Kidney (tissue), 13 donors: ENCODE measurements at regions not wholly inside any gene's neighbourhood (a gene's known extent, or its start where the extent isn't known, plus 50 kb on each side); places are given as distances from the start of the nearest gene placed in this dataset.
A peak's percentile ranks its signal among the peaks of the same experiment; 100 is the strongest.

ENCODE experiments used
- DNase-seq, 5 donors: peaks; one replicate each; pipeline ENCODE4 v3.0.0-alpha.2; 2013 to 2020
- FAIRE-seq: peaks from 2 replicates; lab custom pipeline; 2012; peaks lifted over from hg19 to GRCh38; lab: Jason Lieb, UNC
- H3K27ac ChIP-seq, 2 donors: one replicate each; pipeline ENCODE4 v1.7.0; 2013; ENCODE audit warnings: low read depth in 2 of 2, low read length in 2 of 2, inconsistent platforms in 1 of 2
- H3K27me3 ChIP-seq: one replicate; pipeline ENCODE4 v1.7.1; 2013; ENCODE audit warnings: low read length, inconsistent platforms; ENCODE audit not compliant: control insufficient read depth, insufficient read depth
- H3K36me3 ChIP-seq, 3 donors: one replicate each; pipeline versions ENCODE4 v1.7.0 to v1.7.1; 2013; ENCODE audit warnings: low read length in 3 of 3, control low read depth in 1 of 3, inconsistent platforms in 1 of 3; ENCODE audit not compliant: insufficient read depth in 3 of 3, control insufficient read depth in 2 of 3
- H3K4me1 ChIP-seq, 3 donors: one replicate each; pipeline versions ENCODE4 v1.7.0 to v1.7.1; 2013; ENCODE audit warnings: low read length in 3 of 3, inconsistent platforms in 1 of 3, low read depth in 1 of 3; ENCODE audit not compliant: control insufficient read depth in 2 of 3, insufficient read depth in 2 of 3
- H3K4me3 ChIP-seq, 3 donors: one replicate each; pipeline versions ENCODE4 v1.7.0 to v1.8.1; 2013; ENCODE audit warnings: low read length in 3 of 3, control low read depth in 1 of 3, inconsistent platforms in 1 of 3
- H3K9ac ChIP-seq, 3 donors: one replicate each; pipeline versions ENCODE4 v1.7.0 to v1.7.1; 2013; ENCODE audit warnings: low read length in 3 of 3, control low read depth in 1 of 3, inconsistent platforms in 1 of 3
- H3K9me3 ChIP-seq, 3 donors: one replicate each; pipeline versions ENCODE4 v1.7.0 to v1.7.1; 2013; ENCODE audit warnings: low read length in 3 of 3, control low read depth in 1 of 3, inconsistent platforms in 1 of 3; ENCODE audit not compliant: control insufficient read depth in 2 of 3, insufficient read depth in 1 of 3
- intact Hi-C: fragments of 100-400 bp; cut with DNase I; formaldehyde crosslinking; loops from one replicate; pipeline ENCODE4 v1.11.1; 2022
- TF ChIP-seq, protein P1 (sequence below): IDR thresholded peaks from 3 replicates; pipeline ENCODE4 v1.5.1; 2012; ENCODE audit warnings: mild to moderate bottlenecking, moderate library complexity, borderline replicate concordance; ENCODE audit not compliant: insufficient read depth; ENCODE audit errors: extremely low read depth
- donor health status: control.
- donor health status: control.
- donor health status: control.
- donor health status: control.
- donor health status: control.
- donor health status: DM: yes; HTN: yes; CAD: no.
- donor health status: Normal renal cell carcinoma (clear cell type).

DNA sequence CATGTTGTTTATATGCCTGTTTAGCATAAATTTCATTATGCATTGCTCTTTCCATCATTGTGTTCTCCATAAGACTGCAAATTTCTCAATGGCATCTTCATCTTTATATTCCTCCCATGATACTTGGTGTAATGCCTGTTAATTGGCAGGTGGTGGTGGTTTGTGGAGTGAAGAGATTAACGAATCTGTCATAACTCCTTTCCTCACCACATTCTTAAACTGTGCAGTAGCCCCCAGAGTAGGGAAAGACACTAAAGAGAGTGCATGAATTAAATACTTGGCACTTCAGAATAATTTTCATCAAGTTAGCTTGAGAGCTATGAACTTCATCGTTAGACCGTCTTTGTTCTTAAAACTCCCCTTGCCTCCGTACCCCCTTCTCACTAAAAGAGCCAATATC is 329.7 kb downstream of the HS3ST3B1 start:
- H3K27me3 ChIP-seq = no peaks in the 10 kb centered on the region
- no peaks in the 10 kb centered on the region for H3K9me3 ChIP-seq
- H3K4me3 ChIP-seq = no peak overlapping the region
- intact Hi-C loops = no loop called here
- H3K4me1 ChIP-seq = no peaks in the 10 kb centered on the region
- H3K9ac ChIP-seq = no peak overlapping the region
- DNase-seq = no peak
- TF ChIP-seq, protein P1, sequence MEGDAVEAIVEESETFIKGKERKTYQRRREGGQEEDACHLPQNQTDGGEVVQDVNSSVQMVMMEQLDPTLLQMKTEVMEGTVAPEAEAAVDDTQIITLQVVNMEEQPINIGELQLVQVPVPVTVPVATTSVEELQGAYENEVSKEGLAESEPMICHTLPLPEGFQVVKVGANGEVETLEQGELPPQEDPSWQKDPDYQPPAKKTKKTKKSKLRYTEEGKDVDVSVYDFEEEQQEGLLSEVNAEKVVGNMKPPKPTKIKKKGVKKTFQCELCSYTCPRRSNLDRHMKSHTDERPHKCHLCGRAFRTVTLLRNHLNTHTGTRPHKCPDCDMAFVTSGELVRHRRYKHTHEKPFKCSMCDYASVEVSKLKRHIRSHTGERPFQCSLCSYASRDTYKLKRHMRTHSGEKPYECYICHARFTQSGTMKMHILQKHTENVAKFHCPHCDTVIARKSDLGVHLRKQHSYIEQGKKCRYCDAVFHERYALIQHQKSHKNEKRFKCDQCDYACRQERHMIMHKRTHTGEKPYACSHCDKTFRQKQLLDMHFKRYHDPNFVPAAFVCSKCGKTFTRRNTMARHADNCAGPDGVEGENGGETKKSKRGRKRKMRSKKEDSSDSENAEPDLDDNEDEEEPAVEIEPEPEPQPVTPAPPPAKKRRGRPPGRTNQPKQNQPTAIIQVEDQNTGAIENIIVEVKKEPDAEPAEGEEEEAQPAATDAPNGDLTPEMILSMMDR = no peak
- H3K27ac ChIP-seq = no peak overlapping the region
- no peaks in the 10 kb centered on the region for H3K36me3 ChIP-seq
- no peak for FAIRE-seq

- TF ChIP-seq, protein P1 = no peak
- Histone ChIP-seq H3K9ac (no peak overlapping the region), H3K9me3 (no peaks in the 10 kb centered on the region), H3K4me3 (no peak overlapping the region), H3K27ac (no peak overlapping the region), H3K27me3 (no peaks in the 10 kb centered on the region), H3K4me1 (no peaks in the 10 kb centered on the region), H3K36me3 (no peaks in the 10 kb centered on the region)
- no peak for DNase-seq
- FAIRE-seq = no peak
- intact Hi-C loops = no loop called here
Measured at GRCh38 chr17:14630046-14630445, 329.2 kb downstream of the HS3ST3B1 start.

- Histone ChIP-seq H3K9ac (no peak overlapping the region), H3K9me3 (no peaks in the 10 kb centered on the region), H3K27ac (no peak overlapping the region), H3K4me1 (peaks cover 0 to 3% (median 0%) of the 10 kb centered on the region in 3 donors), H3K36me3 (no peaks in the 10 kb centered on the region), H3K27me3 (no peaks in the 10 kb centered on the region), H3K4me3 (no peak overlapping the region)
- FAIRE-seq (no peak), DNase-seq (peak; percentile 35 to 93 (median 62))
- intact Hi-C loops = no loop called here
- TF ChIP-seq, protein P1 = no peak
Measured at GRCh38 chr17:14622615-14623101, 321.8 kb downstream of the HS3ST3B1 start.
